Fibroblast of the conjunctiva (primary cell): ENCODE measurements at regions not wholly inside any gene's neighbourhood (a gene's known extent, or its start where the extent isn't known, plus 50 kb on each side); places are given as distances from the start of the nearest gene placed in this dataset.

Source experiments
- DNase-seq: peaks from one replicate; pipeline ENCODE4 v3.0.0-alpha.2; 2010; ENCODE audit warnings: low read depth

DNA sequence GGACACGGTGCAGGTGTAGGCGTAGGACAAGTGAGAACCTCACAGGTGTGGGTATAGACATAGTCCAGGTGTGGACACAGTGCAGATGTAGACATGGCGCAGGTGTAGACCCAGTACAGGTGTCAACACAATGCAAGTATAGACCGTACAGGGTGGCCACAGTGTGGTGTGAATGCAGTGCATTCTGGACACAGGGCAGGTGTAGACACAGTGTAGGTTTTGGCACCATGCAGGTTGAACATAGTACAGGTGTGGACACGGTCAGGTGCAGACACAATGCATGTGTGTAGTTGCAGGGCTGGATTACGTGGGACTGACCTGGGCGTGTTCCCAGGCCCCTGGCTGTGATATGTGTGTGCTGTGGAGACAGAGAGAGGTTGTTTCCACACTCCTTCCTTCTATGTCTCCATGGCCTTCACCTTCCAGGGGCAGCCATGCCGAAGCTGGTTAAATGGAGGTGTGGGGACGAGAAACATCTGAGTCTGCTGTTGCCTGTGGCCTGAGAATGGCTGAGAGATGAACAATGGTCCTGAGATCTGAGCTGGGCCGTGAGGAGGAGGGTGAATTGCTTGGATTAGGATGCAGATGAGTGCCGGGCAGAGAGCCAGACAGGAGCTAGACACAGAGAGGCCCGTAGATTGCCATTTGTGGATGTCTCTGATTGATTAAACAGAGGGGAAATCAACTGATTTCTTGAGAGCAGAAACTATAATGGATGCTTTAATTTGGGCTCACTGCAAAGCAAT, 343.9 kb upstream of the SHH start:
- no peak for DNase-seq

DNA sequence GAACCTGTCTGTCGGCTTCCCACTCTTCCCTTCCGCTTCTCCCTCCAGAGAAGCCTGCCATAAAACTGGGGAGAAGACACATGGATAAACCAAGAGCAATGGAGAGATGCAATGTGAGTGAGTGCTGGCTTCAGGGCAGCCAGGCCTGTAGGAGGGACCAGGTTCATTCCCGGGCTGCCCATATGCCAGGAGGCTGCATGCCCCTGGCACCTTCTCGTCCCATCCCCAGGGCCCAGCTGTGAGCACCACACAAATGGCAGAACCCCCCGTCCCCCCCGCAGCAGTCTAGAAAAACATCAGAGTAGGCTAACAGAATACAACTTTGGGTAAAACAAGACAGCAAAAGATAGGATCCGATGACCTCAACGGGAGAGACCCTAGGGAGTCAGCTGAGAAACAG, 341.3 kb upstream of the SHH start:
- no peak for DNase-seq

DNA sequence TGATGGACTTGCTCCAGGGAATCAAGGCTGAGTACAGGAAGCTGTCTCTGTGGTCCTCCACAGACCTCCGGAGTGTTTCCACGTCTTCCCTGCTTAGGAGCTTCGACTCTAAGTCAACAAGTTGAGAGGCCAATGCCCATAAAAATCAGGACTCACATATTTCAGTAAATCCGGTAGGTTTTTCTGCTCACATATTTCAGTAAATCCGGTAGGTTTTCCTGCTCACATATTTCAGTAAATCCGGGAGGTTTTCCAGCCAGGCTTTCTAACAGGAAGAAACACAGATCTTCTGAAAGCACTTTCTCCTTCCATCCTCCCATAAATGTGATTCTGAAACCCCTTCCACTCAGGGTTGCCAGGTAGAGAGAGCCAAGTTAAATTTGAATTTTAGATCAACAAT, 340.1 kb upstream of the SHH start:
- no peak for DNase-seq

DNA sequence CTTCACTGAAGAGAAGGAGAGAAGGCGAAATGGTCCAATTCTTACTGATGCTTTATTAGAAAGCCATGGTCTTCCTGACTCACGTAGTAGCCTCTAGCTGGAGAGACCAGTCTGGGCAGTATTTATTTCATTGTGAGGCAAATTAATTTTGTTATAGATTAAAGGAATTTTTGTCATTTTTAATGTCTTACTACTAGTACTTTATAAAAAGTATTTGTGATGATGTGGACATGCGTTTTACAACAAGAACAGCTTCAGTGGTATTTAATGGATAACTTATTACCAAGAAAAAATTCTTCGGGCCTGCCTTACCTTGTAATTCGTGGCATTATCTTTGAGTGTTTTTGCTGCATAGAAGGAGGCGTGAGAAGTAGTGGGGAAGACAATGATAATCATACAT, 339.4 kb upstream of the SHH start:
- DNase-seq = no peak

DNA sequence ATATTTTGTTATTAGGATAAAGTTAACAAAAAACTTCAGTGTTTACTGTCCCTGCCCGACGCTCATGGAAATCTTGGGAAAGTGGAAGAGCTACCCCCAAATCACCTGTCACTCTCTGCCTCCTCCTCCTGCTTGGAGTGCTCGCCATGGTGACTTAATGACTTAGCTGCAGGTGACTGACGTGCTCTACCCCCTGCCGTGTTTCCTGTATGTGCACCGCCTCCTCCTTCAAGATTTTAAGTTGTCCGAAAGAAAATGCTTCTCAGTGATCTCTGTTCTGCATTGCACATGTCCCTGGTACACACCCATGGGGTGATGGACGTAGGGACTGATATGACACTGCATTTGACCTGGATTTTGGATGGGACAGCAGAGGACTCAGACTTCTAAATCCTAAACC, 338.8 kb upstream of the SHH start:
- DNase-seq = no peak

DNA sequence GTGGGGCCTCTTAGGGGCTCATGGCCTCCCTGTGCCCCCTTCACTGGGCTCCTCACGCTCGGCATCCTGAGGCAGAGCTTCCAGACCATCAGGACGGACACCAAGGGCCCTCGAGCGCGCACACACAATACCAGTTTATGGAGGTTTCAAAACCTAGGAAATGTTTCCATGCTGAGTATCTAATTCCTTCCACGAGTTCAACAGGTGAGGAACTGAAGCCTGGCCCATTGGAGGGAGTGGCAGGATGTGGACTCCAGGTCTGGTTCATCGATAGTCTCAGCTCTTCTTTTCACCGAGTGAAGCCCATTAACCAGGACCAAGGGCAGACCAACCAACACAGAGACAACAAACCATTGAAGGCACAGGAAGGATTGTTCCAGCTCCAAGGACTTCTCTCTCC, 336.7 kb upstream of the SHH start:
- DNase-seq = no peak

DNA sequence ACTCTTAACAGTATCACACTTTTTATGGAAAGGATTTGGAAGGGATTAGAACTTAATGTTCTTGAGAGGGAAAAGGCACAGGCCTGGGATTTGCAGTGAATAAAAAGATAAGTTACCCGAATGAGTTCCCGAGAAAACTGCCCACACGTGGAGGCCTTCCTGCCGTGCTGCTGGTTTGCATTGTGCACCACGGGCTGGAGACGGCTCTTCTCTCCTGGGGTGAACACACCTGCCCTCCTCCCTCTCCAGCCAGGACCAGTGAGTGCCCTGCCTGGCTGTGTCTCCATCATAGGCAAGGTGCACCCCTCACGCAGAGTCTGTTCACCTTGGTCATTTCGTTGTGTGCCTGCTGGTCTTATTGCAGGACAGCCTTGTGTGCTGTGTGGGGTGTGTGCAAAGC, 336.3 kb upstream of the SHH start:
- DNase-seq = no peak

DNA sequence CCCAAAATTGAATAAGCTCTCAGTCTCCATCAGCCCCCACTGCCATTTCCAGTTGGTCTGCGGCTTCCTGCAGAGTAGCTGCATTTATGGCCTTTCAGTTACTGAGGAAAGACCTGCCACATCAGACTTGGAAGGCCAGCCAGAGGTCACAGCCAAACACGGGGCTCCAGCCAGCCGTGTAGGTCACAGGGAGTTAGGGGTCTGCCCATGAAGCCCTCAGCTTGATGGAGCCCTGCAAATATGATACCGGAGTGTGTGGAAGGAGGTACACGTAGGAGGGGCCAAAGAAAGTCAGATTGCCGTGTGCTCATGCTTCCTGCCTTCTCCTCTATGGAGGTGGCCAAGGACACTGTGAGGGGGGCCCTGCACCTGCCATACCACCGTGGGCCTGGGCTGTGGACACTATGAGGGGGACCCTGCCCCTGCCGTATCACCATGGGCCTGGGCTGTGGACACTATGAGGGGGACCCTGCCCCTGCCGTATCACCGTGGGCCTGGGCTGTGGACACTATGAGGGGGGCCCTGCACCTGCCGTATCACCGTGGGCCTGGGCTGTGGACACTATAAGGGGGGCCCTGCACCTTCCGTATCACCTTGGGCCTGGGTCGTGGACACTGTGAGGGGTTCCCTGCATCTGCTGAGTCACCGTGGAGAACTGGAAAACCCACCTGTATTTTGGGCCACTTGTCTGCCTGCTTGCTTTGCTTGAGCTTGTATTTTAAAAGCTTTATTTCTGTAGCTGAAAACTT, 335.7 kb upstream of the SHH start:
- DNase-seq = no peak

DNA sequence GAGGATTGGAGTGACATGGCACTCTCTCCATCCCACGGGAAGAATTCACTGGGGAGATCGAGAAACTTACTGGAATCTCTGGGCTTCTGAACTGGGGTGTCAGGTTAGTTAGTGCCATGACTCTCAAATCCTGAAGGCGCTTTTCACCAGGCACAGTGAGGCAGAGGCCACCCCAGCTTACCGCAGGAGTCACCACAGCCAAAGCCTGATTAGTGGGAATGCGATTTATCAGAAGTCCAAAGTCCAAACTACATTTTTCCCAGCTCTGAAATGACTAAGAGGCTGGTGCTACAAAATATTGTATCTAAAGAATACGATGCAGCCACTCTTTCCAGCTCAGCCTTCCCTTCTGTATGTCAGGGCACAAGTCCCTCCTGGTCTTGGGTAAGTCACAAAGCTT, 334.8 kb upstream of the SHH start:
- DNase-seq = no peak

DNA sequence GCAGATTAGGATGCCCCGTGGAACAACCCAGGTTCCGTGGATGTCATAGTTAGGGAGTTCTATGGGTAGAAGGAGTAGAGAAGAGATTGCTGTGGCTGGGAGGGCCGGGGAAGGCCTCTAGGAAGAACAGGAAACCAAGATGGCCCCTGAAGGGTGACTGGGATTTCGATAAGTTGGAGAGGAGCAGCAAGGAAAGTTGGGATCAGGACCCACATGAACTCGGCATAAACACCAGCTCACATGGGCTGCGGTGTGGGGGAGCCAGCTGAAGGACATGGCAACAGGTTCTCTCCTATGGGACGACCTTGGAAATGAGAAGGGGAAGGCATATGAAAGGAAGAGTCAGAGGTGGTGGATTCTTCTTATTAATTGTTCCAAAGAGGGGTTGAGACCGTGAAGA, 333.7 kb upstream of the SHH start:
- no peak for DNase-seq

DNA sequence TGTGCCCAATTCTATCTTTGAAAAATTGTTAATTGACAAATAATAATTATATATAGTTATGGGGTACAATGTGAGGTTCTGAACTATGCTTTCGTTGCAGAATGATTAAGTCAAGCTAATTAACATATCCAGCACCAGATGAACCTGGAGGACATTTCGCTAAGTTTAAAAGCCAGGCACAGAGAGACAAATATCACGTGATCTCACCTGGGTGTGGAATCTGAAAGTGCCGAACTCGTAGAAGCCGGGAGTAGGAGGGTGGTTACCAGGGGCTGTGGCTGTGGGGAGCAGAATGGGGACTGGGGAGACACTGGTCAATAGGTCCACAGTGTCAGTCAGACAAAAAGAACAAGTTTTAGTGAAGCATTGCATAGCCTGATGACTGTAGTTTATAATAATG, 332.9 kb upstream of the SHH start:
- no peak for DNase-seq

DNA sequence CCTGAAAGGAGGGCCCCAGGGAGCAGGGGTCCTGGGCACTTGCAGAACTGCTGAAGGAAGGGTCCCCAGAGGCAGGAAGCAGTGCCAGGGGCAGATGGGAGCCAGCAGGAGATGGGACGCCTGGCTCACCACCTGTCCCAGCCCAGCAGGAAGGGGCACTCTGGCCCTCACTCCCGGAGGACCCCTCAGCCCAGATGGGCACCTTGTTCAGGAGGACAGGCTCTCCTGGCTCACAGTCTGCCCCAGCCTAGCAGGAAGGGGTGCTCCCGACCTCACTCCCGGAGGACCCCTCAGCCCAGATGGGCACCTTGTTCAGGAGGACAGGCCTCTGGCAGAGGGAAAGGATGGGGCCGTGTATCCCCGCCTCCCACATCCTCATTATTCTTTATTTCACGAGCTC, 331.4 kb upstream of the SHH start:
- DNase-seq = no peak

DNA sequence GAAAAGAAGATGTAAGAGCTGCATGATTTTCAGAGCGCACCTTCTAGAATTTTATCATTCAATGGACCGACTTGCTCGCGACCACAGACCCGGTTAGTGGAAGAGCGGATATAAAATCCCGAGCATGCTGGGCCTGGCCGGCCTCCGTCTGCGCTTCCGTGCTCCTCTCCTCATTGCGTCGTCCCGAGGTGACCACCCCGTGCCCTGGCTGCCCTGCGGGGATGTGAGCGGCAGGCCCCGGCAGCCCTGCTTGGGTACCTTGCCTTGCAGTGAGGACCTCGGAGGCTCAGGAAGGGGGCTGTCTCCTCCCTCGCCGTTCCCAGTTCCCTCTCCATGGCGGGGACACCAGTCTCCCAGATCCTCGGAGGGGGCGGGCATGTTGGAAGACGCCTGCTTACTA, 330.9 kb upstream of the SHH start:
- DNase-seq = no peak

DNA sequence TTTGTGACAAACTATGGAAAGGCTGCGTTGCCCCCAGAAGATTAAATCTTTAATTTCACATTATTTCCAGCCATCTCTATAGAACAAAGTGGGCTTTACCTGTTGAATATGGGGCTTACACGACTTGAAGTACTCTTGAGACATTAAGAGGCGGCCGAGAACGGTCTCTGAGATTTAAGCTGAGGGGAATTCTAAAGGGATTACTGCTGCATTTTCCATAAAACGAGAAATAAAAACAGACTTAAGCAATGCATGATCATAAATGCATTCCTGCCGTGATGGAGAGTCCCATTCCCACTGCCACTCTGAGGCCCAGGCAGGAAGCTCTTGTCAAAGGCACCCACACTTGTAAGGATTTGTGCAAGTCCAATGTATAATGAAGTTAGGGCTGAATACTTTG, 329.7 kb upstream of the SHH start:
- DNase-seq = no peak

DNA sequence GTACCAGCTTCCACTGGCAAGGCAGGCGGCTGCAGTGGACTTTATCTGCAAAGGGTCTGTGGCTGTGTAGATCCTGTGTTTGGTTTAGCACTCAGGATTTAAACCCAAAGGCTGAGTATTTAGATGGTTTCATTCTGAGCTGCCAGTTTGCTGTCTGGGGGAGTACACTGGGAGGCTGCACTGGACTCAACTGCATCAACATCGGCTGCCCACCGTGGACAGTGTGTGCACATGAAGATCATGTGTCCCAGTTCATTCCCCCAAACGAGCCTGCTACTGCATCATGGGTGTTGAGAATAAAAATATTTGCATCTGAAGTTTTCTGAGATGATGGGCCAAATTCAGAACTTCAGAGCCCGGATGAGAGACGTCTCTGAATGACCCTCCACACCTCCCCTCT, 328.6 kb upstream of the SHH start:
- no peak for DNase-seq

DNA sequence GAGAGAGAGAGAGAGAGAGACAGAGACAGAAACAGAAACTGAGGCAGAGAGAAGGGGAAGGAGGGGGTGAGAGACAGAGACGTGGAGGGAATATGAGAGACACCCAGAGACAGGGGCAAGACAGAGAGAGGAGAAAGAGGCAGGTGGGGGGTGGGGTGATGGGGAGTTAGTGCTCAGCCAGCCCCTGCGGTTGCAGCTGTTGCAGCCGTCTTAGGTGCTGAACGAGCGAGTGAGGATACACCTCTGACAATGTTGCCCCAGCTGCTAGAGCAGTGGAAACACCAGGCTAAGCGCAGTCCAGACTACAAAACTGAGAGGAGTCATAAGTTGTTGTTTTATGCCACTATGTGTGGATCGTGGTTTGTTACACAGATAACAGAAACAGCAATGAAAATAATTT, 328.2 kb upstream of the SHH start:
- DNase-seq = no peak

DNA sequence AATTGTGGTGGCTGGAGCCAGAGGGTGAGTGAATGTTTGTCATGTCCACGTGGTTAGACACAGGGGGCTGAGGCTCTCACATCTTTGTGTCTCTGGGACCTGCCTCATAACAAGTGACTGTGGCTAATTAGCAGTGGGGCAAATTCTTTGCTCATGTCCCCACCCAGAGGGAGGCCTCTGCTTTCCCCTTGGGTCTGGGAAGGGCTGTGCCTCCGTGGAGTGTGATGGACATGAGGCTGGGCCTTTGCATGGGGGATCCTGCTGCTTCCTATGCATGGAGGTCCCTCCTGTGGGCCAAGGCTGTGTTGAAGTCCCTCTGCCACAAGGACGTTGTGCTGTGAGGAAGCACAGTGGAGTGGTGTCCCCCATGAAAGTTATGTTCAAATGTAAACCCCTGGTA, 327.4 kb upstream of the SHH start:
- DNase-seq = no peak

DNA sequence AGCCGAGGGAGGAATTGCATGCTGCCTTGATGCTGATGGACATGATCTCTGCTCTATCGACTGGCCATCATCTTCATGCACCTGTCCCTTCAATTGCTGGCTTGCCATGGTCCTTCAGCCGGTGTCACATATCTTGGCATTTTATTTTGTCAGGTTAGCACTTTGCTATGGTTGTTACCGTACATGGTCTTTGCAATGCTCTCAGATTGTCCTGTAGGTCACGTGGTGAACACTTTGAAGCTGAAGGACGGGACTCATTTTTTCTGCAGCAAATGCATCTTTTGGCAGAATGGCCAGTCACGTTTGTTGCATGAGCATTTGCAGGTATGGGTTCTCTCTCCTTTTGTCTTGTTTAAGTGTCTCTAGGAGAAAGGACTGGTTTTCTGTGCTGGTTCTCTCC, 326.8 kb upstream of the SHH start:
- DNase-seq = no peak

DNA sequence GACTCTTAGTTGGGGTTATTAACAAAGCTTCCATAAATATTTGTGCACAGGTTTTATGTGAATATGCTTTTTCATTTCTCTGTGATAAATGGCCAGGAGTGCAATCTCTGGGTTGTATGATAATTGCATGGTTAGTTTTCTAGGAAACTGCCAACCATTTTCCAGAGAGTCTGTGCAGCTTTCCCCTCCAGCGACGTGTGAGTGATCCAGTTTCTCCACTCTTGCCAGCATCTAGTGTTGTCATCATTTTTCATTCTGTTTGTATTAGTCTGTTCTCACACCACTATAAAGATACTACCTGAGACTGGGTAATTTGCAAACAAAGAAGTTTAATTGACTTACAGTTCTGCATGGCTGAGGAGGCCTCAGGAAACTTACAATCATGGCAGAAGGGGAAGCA, 319.6 kb upstream of the SHH start:
- no peak for DNase-seq

DNA sequence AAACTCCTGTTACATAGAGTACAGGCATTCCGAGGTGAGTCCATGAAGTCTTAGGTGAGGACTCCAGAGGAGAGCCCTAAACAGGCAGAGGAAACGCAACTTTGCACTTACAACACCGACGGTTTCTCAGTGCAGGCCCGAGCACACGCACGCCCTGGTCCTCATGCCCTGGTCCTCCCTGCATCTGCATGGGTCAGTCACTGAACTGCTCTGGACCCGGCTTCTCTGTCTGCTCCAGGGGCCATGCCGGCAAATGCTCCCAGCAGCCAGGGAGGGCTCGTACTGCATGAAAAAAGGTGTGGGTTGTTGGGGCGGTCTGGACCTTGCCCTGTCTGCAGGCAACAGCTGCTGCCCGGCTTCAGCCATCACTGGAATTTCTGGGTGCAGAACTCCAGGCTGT, 317.3 kb upstream of the SHH start:
- DNase-seq = no peak

DNA sequence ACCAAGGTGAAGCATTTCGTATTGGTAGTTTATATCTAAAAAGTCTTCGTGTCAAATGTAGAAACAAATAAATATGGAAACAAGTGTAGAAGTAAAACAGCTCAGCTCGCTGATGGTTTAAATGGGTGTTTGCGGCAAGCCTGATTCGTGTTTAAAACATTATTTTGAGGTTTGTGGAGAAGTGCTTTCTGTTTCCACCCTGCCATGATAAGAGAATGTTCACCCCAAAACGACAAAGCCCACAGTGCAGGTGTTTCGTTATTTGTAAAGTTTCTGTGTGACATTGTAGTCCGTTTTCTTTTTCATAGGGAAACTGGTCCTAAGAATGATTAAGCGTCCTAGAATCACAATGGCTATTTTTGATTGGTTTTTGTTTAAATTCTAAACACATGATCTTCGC, 316.2 kb upstream of the SHH start:
- DNase-seq = no peak

DNA sequence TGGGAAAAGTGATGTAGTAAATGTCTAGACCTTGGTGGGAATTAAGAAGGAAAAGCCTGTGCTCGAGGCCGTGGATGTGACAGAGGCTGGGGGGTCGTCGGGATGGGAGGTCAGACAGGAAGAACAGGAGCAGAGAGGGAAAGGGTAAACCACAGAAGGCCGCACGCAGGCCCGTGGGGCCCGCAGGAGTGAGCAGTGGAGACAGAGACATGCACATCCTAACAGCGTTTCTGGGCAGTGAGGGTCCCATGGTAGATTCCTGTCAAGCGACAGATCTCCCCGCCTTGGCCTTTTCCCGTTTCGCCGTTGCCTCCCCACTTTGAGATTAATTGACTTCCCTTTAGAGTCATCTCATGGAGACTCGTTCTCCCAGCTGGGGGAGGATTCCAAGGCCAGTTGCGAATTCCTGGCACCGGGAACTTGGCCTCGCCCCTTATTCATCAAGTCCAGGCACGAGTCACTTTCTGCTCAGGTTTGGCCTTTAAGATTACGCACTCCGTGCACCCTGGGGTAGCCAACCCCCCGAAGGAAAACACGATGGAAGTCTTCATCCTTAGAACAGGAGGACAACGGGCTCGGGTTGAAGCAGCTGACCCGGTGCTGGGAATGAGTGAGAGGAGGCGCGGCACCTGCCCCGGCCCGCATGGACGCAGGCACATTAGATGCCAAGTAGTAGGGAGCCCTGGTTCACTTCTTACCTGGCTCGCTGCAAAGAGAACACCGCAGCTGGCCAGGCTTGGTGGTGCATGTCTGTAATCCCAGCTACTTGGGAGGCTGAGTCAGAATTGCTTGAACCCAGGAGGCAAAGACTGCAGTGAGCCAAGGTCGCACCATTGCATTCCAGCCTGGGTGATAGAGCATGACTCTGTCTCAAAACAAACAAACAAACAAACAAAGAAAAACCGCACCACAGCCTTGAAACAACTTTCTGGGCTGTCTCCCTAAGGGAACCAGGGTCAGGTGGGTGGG, 315.2 kb upstream of the SHH start:
- DNase-seq = no peak
